HUES48 (cell line): ENCODE measurements at regions not wholly inside any gene's neighbourhood (a gene's known extent, or its start where the extent isn't known, plus 50 kb on each side); places are given as distances from the start of the nearest gene placed in this dataset.
"Not testable (repeated sequence)": the region's sequence is repeated elsewhere in the genome, so short reads cannot be mapped to it uniquely, and the experiment has no call there.

Experiments
- H3K27ac ChIP-seq: one replicate; pipeline ENCODE4 v1.7.0; 2013; ENCODE audit warnings: low read depth, low read length, inconsistent platforms
- H3K27me3 ChIP-seq: 2 replicates; pipeline ENCODE4 v1.6.1; 2013; ENCODE audit warnings: mild to moderate bottlenecking, low read length; ENCODE audit not compliant: control insufficient read depth, insufficient read depth
- H3K36me3 ChIP-seq: 2 replicates; pipeline ENCODE4 v1.6.1; 2013; ENCODE audit warnings: low read length; ENCODE audit not compliant: control insufficient read depth, insufficient read depth
- H3K4me1 ChIP-seq: 2 replicates; pipeline ENCODE4 v1.6.1; 2013; ENCODE audit warnings: mild to moderate bottlenecking, low read length; ENCODE audit not compliant: control insufficient read depth, insufficient read depth
- H3K4me3 ChIP-seq: 2 replicates; pipeline ENCODE4 v1.5.1; 2013; ENCODE audit warnings: mild to moderate bottlenecking, low read depth, low read length
- H3K9ac ChIP-seq: 2 replicates; pipeline ENCODE4 v1.6.1; 2013; ENCODE audit warnings: mild to moderate bottlenecking, low read depth, low read length, moderate library complexity
- H3K9me3 ChIP-seq: 2 replicates; pipeline ENCODE4 v1.6.1; 2013; ENCODE audit warnings: low read length; ENCODE audit not compliant: control insufficient read depth, insufficient read depth

DNA sequence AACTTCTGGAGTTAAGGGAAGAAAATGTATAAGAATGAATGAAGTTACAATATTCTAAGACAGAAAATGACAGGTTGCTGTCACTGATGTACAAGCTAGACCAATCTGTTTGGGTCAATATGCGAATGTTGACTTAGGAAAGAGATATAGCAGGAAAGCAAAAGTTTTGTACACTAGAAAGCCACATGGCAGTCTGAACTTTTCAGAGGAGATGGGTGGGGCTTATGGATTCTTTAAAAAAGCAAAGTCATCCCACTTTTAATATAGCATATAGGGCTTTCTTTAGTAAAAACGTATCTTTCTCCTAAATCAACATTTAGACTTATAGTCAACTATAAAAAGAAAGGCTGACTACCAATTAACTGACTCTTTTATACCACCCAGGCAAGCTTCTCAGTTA lies 381.2 kb downstream of the PTPRC start:
- H3K27ac ChIP-seq: no peak overlapping the region
- no peak overlapping the region for H3K9ac ChIP-seq
- H3K4me3 ChIP-seq: no peak overlapping the region
- H3K9me3 ChIP-seq: no peaks in the 10 kb centered on the region
- no peaks in the 10 kb centered on the region for H3K36me3 ChIP-seq
- H3K4me1 ChIP-seq: no peaks in the 10 kb centered on the region
- H3K27me3 ChIP-seq: no peaks in the 10 kb centered on the region

- Histone ChIP-seq H3K27me3 (no peaks in the 10 kb centered on the region), H3K36me3 (no peaks in the 10 kb centered on the region), H3K27ac (no peak overlapping the region), H3K9ac (no peak overlapping the region), H3K4me3 (no peak overlapping the region), H3K9me3 (no peaks in the 10 kb centered on the region), H3K4me1 (no peaks in the 10 kb centered on the region)
Observed at GRCh38 chr1:199020904-199021303, 382.1 kb downstream of the PTPRC start.

DNA sequence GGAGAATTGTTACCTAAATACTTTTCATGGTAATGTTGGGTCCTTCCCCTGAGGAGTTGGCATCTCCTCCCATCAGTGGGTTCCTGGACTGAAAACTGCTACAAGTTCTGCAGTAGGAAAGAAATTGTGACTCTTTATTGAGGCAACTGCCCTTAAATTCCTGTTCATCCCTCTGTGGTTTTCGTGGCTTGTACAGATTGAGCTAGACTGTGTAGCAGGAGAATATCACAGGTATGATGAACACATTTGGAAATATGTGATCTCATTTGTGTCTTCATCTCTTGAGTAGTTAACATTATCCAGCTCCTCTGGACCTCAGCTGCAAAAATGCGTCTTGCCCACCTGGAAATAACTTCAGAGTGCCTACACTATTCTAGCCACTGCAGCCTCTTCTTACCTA lies 390.6 kb downstream of the PTPRC start:
- no peaks in the 10 kb centered on the region for H3K9me3 ChIP-seq
- H3K36me3 ChIP-seq: no peaks in the 10 kb centered on the region
- H3K4me3 ChIP-seq: no peak overlapping the region
- H3K4me1 ChIP-seq: no peaks in the 10 kb centered on the region
- no peaks in the 10 kb centered on the region for H3K27me3 ChIP-seq
- no peak overlapping the region for H3K27ac ChIP-seq
- H3K9ac ChIP-seq: no peak overlapping the region

GRCh38 chr1:199029855-199030254 lies 391.0 kb downstream of the PTPRC start:
- no peak overlapping the region for H3K4me3 ChIP-seq

DNA sequence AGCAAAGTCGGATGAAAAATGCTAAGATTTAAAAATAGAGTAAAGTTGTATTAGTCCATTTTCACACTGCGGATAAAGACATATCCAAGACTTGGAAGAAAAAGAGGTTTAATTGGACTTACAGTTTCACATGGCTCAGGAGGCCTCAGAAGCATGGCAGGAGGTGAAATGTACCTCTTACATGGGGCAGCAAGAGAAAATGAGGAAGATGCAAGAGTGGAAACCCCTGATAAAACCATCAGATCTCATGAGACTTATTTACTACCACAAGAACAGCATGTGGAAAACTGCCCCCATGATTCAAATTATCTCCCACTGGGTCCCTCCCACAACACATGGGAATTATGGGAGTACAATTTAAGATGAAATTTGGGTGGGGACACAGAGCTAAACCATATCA lies 391.7 kb downstream of the PTPRC start:
- H3K4me3 ChIP-seq, H3K9ac ChIP-seq, H3K27ac ChIP-seq, H3K36me3 ChIP-seq, H3K4me1 ChIP-seq, H3K27me3 ChIP-seq, H3K9me3 ChIP-seq: not testable (repeated sequence)

More at GRCh38 chr1:199029855-199030254, 391.0 kb downstream of the PTPRC start:
- Histone ChIP-seq H3K27me3 (no peaks in the 10 kb centered on the region), H3K4me1 (no peaks in the 10 kb centered on the region), H3K36me3 (no peaks in the 10 kb centered on the region), H3K9me3 (no peaks in the 10 kb centered on the region), H3K27ac (no peak overlapping the region), H3K9ac (no peak overlapping the region)

DNA sequence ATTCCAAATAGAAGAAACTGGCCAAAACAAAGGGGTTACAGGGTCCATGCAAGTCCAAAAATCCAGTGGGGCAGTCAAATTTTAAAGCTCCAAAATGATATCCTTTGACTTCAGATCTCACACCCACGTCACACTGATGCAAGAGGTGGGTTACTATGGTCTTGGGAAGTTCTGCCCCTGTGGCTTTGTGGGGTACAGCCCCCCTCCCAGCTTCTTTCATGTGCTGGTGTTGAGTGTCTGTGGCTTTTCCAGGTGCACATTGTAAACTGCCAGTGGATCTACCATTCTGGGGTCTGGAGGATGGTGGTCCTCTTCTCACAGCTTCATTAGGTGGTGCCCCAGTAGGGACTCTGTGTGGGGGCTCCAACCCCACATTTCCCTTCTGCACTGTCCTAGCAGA lies 392.3 kb downstream of the PTPRC start:
- not testable (repeated sequence) for H3K9ac ChIP-seq, H3K9me3 ChIP-seq, H3K27me3 ChIP-seq, H3K4me3 ChIP-seq, H3K4me1 ChIP-seq, H3K36me3 ChIP-seq, H3K27ac ChIP-seq

GRCh38 chr1:199032479-199032878 lies 393.6 kb downstream of the PTPRC start:
- not testable (repeated sequence) for H3K4me3 ChIP-seq, H3K9me3 ChIP-seq, H3K4me1 ChIP-seq, H3K36me3 ChIP-seq, H3K27ac ChIP-seq, H3K27me3 ChIP-seq, H3K9ac ChIP-seq

GRCh38 chr1:199033661-199034060 lies 394.8 kb downstream of the PTPRC start:
- H3K4me3 ChIP-seq: no peak overlapping the region
- no peaks in the 10 kb centered on the region for H3K4me1 ChIP-seq
- H3K36me3 ChIP-seq: no peaks in the 10 kb centered on the region
- no peaks in the 10 kb centered on the region for H3K27me3 ChIP-seq
- H3K9me3 ChIP-seq: no peaks in the 10 kb centered on the region
- no peak overlapping the region for H3K27ac ChIP-seq
- H3K9ac ChIP-seq: no peak overlapping the region

GRCh38 chr1:199038156-199038555 lies 399.3 kb downstream of the PTPRC start:
- Histone ChIP-seq H3K27ac (no peak overlapping the region), H3K36me3 (no peaks in the 10 kb centered on the region), H3K4me3 (no peak overlapping the region), H3K4me1 (no peaks in the 10 kb centered on the region), H3K9me3 (no peaks in the 10 kb centered on the region), H3K9ac (no peak overlapping the region), H3K27me3 (no peaks in the 10 kb centered on the region)

DNA sequence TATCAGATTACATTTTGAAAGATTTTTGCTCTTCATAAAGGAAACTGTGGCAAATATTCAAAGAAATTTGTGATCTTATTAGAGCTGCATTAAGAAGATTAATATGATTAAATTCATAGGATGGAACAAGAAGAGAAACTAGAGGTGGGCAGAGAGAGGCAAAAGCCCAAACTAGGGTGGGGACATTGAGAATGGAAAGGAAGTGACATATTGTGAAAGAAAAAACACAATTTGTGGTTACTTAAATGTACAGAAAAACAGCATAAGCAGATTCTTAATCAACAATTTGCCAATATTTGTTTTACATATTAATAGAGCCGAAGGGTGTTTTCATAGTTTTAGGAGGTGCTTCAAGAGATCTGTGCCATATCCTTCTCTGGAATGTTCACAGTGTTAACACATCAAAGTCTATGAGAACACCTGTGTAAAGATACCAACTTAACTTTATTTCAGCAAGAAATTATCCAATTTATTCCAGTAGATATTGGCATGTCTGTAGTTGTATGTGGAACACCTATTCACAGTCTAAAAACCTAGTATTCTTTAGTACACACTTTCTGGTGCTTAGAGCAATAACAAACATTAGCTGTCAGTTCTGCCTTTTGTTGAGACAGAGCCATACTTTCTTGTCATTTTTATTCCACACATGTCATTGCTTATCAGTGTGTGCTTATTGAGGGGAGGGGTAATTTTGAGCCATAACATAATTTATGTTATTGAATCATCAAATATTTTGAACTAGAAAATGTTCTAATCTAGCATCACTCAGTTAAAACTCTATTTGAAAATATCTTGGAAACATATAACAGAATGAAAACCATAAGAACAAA lies 401.5 kb downstream of the PTPRC start:
- H3K27ac ChIP-seq: no peak overlapping the region
- no peaks in the 10 kb centered on the region for H3K36me3 ChIP-seq
- H3K27me3 ChIP-seq: no peaks in the 10 kb centered on the region
- H3K9ac ChIP-seq: no peak overlapping the region
- H3K9me3 ChIP-seq: no peaks in the 10 kb centered on the region
- H3K4me3 ChIP-seq: no peak overlapping the region
- no peaks in the 10 kb centered on the region for H3K4me1 ChIP-seq

GRCh38 chr1:199041173-199041914 lies 402.5 kb downstream of the PTPRC start:
- no peak overlapping the region for H3K4me3 ChIP-seq
- H3K9ac ChIP-seq: no peak overlapping the region
- no peak overlapping the region for H3K27ac ChIP-seq
- H3K9me3 ChIP-seq: no peaks in the 10 kb centered on the region
- H3K36me3 ChIP-seq: no peaks in the 10 kb centered on the region
- H3K27me3 ChIP-seq: no peaks in the 10 kb centered on the region
- no peaks in the 10 kb centered on the region for H3K4me1 ChIP-seq
